Liver (tissue), 8 donors: ENCODE measurements at regions not wholly inside any gene's neighbourhood (a gene's known extent, or its start where the extent isn't known, plus 50 kb on each side); places are given as distances from the start of the nearest gene placed in this dataset.

Experiments
- DNase-seq: peaks from one replicate; pipeline ENCODE4 v3.0.0-alpha.2; 2017; ENCODE audit warnings: low spot score
- H3K27ac ChIP-seq, 2 donors: one replicate each; pipeline ENCODE4 v1.7.0; 2013; ENCODE audit warnings: inconsistent platforms in 2 of 2, low read length in 2 of 2, control low read depth in 1 of 2, low read depth in 1 of 2, mild to moderate bottlenecking in 1 of 2
- H3K27me3 ChIP-seq, 4 donors: one replicate each; pipeline versions ENCODE4 v1.6.1 to v1.7.0; 2013; ENCODE audit warnings: low read length in 3 of 4, inconsistent platforms in 1 of 4, mild to moderate bottlenecking in 1 of 4, moderate library complexity in 1 of 4; ENCODE audit not compliant: control insufficient read depth in 4 of 4, insufficient read depth in 4 of 4
- H3K36me3 ChIP-seq, 4 donors: one replicate each; pipeline versions ENCODE4 v1.6.1 to v1.7.0; 2013; ENCODE audit warnings: low read length in 3 of 4, mild to moderate bottlenecking in 3 of 4, low read depth in 1 of 4, moderate library complexity in 1 of 4; ENCODE audit not compliant: control insufficient read depth in 4 of 4, insufficient read depth in 3 of 4
- H3K4me1 ChIP-seq, 4 donors: one replicate each; pipeline versions ENCODE4 v1.6.1 to v1.7.0; 2013; ENCODE audit warnings: low read length in 3 of 4, mild to moderate bottlenecking in 3 of 4, moderate library complexity in 1 of 4; ENCODE audit not compliant: control insufficient read depth in 4 of 4, insufficient read depth in 4 of 4
- H3K4me3 ChIP-seq, 3 donors: one replicate each; pipeline versions ENCODE4 v1.6.1 to v1.7.0; 2013; ENCODE audit warnings: low read length in 3 of 3, control low read depth in 1 of 3, low read depth in 1 of 3, mild to moderate bottlenecking in 1 of 3
- H3K9ac ChIP-seq, 2 donors: one replicate each; pipeline ENCODE4 v1.7.0; 2013; ENCODE audit warnings: low read length in 2 of 2, mild to moderate bottlenecking in 2 of 2, moderate library complexity in 2 of 2, control low read depth in 1 of 2, low read depth in 1 of 2
- H3K9me3 ChIP-seq, 4 donors: one replicate each; pipeline versions ENCODE4 v1.6.1 to v1.7.0; 2013; ENCODE audit warnings: low read length in 3 of 4; ENCODE audit not compliant: control insufficient read depth in 4 of 4
- EGR1 ChIP-seq, 2 donors: IDR thresholded peaks; 2 replicates each; pipeline ENCODE4 v1.6.1; 2016 to 2018; ENCODE audit warnings: antibody characterized with exemption in 2 of 2, low read depth in 2 of 2
- FOXA1 ChIP-seq: IDR thresholded peaks from 2 replicates; pipeline ENCODE4 v1.6.1; 2016; ENCODE audit warnings: antibody characterized with exemption
- FOXA2 ChIP-seq: IDR thresholded peaks from 2 replicates; pipeline ENCODE4 v1.6.1; 2016; ENCODE audit warnings: antibody characterized with exemption
- GABPA ChIP-seq, 2 donors: IDR thresholded peaks in 1 of 2; conservative IDR thresholded peaks in 1 of 2; 2 replicates each; pipeline ENCODE4 v1.6.1; 2016; ENCODE audit warnings: antibody characterized with exemption in 2 of 2, mild to moderate bottlenecking in 1 of 2, moderate library complexity in 1 of 2
- HNF4A ChIP-seq, 2 donors: conservative IDR thresholded peaks; 2 replicates each; pipeline ENCODE4 v1.6.1; 2016; ENCODE audit warnings: antibody characterized with exemption in 2 of 2, mild to moderate bottlenecking in 2 of 2
- HNF4G ChIP-seq: IDR thresholded peaks from 2 replicates; pipeline ENCODE4 v1.6.1; 2016; ENCODE audit warnings: antibody characterized with exemption
- JUND ChIP-seq, 2 donors: IDR thresholded peaks; 2 replicates each; pipeline ENCODE4 v1.6.1; 2016; ENCODE audit warnings: antibody characterized with exemption in 2 of 2
- NR2F2 ChIP-seq: IDR thresholded peaks from 2 replicates; pipeline ENCODE4 v1.6.1; 2016; ENCODE audit warnings: antibody characterized with exemption
- RAD21 ChIP-seq, 2 donors: IDR thresholded peaks; 2 replicates each; pipeline ENCODE4 v1.6.1; 2016; ENCODE audit warnings: antibody characterized with exemption in 2 of 2, mild to moderate bottlenecking in 2 of 2
- RXRA ChIP-seq, 2 donors: IDR thresholded peaks; 2 replicates each; pipeline ENCODE4 v1.6.1; 2017 to 2018; ENCODE audit warnings: antibody characterized with exemption in 2 of 2, mild to moderate bottlenecking in 1 of 2
- SP1 ChIP-seq: IDR thresholded peaks from 2 replicates; pipeline ENCODE4 v1.6.1; 2018; ENCODE audit warnings: antibody characterized with exemption, mild to moderate bottlenecking
- TAF1 ChIP-seq: conservative IDR thresholded peaks from 2 replicates; pipeline ENCODE4 v1.6.1; 2016; ENCODE audit warnings: antibody characterized with exemption, mild to moderate bottlenecking
- YY1 ChIP-seq: IDR thresholded peaks from 2 replicates; pipeline ENCODE4 v1.6.1; 2016; ENCODE audit warnings: antibody characterized with exemption, mild to moderate bottlenecking
- WGBS: extraction: QIAGEN DNeasy Blood & Tissue Kit; methylation state at CpG from one replicate; pipeline ENCODE4 v1.1.7; 2013; 5-methylcytosine and 5-hydroxymethylcytosine counted together
- TF ChIP-seq, protein P1 (sequence below): IDR thresholded peaks from 2 replicates; pipeline ENCODE4 v1.6.1; 2016; ENCODE audit warnings: antibody characterized with exemption
- TF ChIP-seq, protein P2 (sequence below): fragments of 150-350 bp; IDR thresholded peaks from 2 replicates; pipeline ENCODE4 v1.5.1; 2017; ENCODE audit warnings: improper control_type of control experiment, low read depth, low read length; ENCODE audit not compliant: missing input control
- TF ChIP-seq, protein P3 (sequence below): IDR thresholded peaks from 2 replicates; pipeline ENCODE4 v1.6.1; 2016; ENCODE audit warnings: antibody characterized with exemption
- TF ChIP-seq, protein P4 (sequence below): IDR thresholded peaks from 2 replicates; pipeline ENCODE4 v1.6.1; 2016; ENCODE audit warnings: antibody characterized with exemption, mild to moderate bottlenecking
- TF ChIP-seq, protein P5 (sequence below): IDR thresholded peaks from 2 replicates; pipeline ENCODE4 v1.6.1; 2016; ENCODE audit warnings: antibody characterized with exemption
- donor health status: healthy.
- donor health status: healthy.
- donor health status: healthy.
- donor health status: healthy.
- donor health status: healthy.

DNA sequence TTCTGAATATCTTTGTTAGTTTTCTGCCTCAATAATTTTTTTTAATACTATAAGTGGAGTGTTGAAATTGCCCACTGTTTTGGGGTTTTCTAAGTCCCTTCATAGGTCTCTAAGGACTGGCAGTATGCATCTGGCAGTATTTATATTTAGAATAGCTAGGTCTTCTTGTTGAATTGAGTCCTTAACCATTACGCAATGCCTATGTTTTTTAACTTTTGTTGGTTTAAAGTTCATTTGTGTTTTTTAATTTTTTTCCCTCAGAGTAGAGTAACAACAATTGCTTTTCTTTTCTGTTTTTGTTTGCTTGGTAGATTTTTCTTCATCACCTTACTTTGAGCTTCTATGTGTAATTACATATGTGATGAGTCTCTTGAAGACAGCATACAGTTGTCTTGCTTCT lies 375.9 kb upstream of the EYS start:
- Histone ChIP-seq H3K4me1 (no peaks in the 10 kb centered on the region), H3K36me3 (no peaks in the 10 kb centered on the region), H3K4me3 (no peak overlapping the region), H3K9me3 (peaks cover 0 to 7% (median 2%) of the 10 kb centered on the region in 4 donors), H3K9ac (no peak overlapping the region), H3K27me3 (peaks cover 0 to 2% (median 0%) of the 10 kb centered on the region in 4 donors), H3K27ac (no peak overlapping the region)
- TF ChIP-seq GABPA (IDR thresholded peaks at IDR 0.05 in 1 of 2, conservative IDR thresholded peaks at IDR 0.05 in 1 of 2) (no peak), FOXA2 (no peak), YY1 (no peak), SP1 (no peak), RXRA (IDR thresholded peaks at IDR 0.05) (no peak), FOXA1 (no peak), EGR1 (IDR thresholded peaks at IDR 0.05; ENCODE audit: low read depth in 2 of 2) (no peak), JUND (IDR thresholded peaks at IDR 0.05) (no peak), HNF4G (no peak), HNF4A (conservative IDR thresholded peaks at IDR 0.05) (no peak), TAF1 (no peak), RAD21 (IDR thresholded peaks at IDR 0.05) (no peak), NR2F2 (no peak)
- TF ChIP-seq, protein P1, sequence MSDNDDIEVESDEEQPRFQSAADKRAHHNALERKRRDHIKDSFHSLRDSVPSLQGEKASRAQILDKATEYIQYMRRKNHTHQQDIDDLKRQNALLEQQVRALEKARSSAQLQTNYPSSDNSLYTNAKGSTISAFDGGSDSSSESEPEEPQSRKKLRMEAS = no peak
- TF ChIP-seq, protein P2, sequence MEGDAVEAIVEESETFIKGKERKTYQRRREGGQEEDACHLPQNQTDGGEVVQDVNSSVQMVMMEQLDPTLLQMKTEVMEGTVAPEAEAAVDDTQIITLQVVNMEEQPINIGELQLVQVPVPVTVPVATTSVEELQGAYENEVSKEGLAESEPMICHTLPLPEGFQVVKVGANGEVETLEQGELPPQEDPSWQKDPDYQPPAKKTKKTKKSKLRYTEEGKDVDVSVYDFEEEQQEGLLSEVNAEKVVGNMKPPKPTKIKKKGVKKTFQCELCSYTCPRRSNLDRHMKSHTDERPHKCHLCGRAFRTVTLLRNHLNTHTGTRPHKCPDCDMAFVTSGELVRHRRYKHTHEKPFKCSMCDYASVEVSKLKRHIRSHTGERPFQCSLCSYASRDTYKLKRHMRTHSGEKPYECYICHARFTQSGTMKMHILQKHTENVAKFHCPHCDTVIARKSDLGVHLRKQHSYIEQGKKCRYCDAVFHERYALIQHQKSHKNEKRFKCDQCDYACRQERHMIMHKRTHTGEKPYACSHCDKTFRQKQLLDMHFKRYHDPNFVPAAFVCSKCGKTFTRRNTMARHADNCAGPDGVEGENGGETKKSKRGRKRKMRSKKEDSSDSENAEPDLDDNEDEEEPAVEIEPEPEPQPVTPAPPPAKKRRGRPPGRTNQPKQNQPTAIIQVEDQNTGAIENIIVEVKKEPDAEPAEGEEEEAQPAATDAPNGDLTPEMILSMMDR = no peak
- TF ChIP-seq, protein P3, sequence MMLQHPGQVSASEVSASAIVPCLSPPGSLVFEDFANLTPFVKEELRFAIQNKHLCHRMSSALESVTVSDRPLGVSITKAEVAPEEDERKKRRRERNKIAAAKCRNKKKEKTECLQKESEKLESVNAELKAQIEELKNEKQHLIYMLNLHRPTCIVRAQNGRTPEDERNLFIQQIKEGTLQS = no peak
- TF ChIP-seq, protein P4, sequence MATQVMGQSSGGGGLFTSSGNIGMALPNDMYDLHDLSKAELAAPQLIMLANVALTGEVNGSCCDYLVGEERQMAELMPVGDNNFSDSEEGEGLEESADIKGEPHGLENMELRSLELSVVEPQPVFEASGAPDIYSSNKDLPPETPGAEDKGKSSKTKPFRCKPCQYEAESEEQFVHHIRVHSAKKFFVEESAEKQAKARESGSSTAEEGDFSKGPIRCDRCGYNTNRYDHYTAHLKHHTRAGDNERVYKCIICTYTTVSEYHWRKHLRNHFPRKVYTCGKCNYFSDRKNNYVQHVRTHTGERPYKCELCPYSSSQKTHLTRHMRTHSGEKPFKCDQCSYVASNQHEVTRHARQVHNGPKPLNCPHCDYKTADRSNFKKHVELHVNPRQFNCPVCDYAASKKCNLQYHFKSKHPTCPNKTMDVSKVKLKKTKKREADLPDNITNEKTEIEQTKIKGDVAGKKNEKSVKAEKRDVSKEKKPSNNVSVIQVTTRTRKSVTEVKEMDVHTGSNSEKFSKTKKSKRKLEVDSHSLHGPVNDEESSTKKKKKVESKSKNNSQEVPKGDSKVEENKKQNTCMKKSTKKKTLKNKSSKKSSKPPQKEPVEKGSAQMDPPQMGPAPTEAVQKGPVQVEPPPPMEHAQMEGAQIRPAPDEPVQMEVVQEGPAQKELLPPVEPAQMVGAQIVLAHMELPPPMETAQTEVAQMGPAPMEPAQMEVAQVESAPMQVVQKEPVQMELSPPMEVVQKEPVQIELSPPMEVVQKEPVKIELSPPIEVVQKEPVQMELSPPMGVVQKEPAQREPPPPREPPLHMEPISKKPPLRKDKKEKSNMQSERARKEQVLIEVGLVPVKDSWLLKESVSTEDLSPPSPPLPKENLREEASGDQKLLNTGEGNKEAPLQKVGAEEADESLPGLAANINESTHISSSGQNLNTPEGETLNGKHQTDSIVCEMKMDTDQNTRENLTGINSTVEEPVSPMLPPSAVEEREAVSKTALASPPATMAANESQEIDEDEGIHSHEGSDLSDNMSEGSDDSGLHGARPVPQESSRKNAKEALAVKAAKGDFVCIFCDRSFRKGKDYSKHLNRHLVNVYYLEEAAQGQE = no peak
- TF ChIP-seq, protein P5, sequence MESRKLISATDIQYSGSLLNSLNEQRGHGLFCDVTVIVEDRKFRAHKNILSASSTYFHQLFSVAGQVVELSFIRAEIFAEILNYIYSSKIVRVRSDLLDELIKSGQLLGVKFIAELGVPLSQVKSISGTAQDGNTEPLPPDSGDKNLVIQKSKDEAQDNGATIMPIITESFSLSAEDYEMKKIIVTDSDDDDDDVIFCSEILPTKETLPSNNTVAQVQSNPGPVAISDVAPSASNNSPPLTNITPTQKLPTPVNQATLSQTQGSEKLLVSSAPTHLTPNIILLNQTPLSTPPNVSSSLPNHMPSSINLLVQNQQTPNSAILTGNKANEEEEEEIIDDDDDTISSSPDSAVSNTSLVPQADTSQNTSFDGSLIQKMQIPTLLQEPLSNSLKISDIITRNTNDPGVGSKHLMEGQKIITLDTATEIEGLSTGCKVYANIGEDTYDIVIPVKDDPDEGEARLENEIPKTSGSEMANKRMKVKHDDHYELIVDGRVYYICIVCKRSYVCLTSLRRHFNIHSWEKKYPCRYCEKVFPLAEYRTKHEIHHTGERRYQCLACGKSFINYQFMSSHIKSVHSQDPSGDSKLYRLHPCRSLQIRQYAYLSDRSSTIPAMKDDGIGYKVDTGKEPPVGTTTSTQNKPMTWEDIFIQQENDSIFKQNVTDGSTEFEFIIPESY = no peak
- WGBS = 90% methylated on average over 1 of the region's 1 CpG
- DNase-seq = no peak
